NCI-H446 treated with DMSO at 0.1 percent for 48 hours (cell line): ENCODE measurements at regions not wholly inside any gene's neighbourhood (a gene's known extent, or its start where the extent isn't known, plus 50 kb on each side); places are given as distances from the start of the nearest gene placed in this dataset.

Experiments
- DNase-seq: peaks from one replicate; lab custom pipeline; 2025; lab: John Stamatoyannopoulos, UW

- DNase-seq, result peak; percentile 2
Measured at GRCh38 chr12:66852091-66852490, 173.2 kb upstream of the GRIP1 start.

- DNase-seq, result no peak
Measured at GRCh38 chr12:66852765-66853164, 173.9 kb upstream of the GRIP1 start.

- no peak for DNase-seq
Measured at GRCh38 chr12:66859751-66860440, 181.0 kb upstream of the GRIP1 start.

GRCh38 chr12:66860752-66861750 is 182.2 kb upstream of the GRIP1 start:
- DNase-seq, result peak; percentile 22

GRCh38 chr12:66862356-66862985 is 183.6 kb upstream of the GRIP1 start:
- DNase-seq, result no peak

GRCh38 chr12:66863276-66863675 is 184.4 kb upstream of the GRIP1 start:
- DNase-seq, result no peak

- DNase-seq, result no peak
Measured at GRCh38 chr12:66877925-66878324, 199.0 kb upstream of the GRIP1 start.

- DNase-seq, result no peak
Measured at GRCh38 chr12:66879409-66879808, 200.5 kb upstream of the GRIP1 start.

GRCh38 chr12:66881386-66881785 is 202.5 kb upstream of the GRIP1 start:
- DNase-seq, result no peak

GRCh38 chr12:66884091-66884490 is 205.2 kb upstream of the GRIP1 start:
- DNase-seq, result no peak

GRCh38 chr12:66885115-66885875 is 206.4 kb upstream of the GRIP1 start:
- DNase-seq, result no peak

GRCh38 chr12:66896797-66897196 is 217.9 kb upstream of the GRIP1 start:
- DNase-seq, result no peak

GRCh38 chr12:66898700-66899469 is 220.0 kb upstream of the GRIP1 start:
- DNase-seq, result no peak

- no peak for DNase-seq
Measured at GRCh38 chr12:66899588-66899987, 220.7 kb upstream of the GRIP1 start.

- peak; percentile 6 for DNase-seq
Measured at GRCh38 chr12:66900616-66901015, 221.7 kb upstream of the GRIP1 start.

- DNase-seq, result no peak
Measured at GRCh38 chr12:66901138-66901932, 222.5 kb upstream of the GRIP1 start.

GRCh38 chr12:66902020-66902419 is 223.1 kb upstream of the GRIP1 start:
- DNase-seq, result no peak

- peak; percentile 16 for DNase-seq
Measured at GRCh38 chr12:66903782-66904396, 225.0 kb upstream of the GRIP1 start.

GRCh38 chr12:66905201-66905600 is 226.3 kb upstream of the GRIP1 start:
- no peak for DNase-seq
